Activated CD4-positive, CD25-positive, alpha-beta regulatory T cell treated with anti-CD3 and anti-CD28 coated beads, Interleukin-2, amount 50 U/mL, for 72 hours (primary cell): ENCODE measurements at regions not wholly inside any gene's neighbourhood (a gene's known extent, or its start where the extent isn't known, plus 50 kb on each side); places are given as distances from the start of the nearest gene placed in this dataset.

Experiments
- DNase-seq: peaks from one replicate; pipeline ENCODE4 v3.0.0; 2021

DNA sequence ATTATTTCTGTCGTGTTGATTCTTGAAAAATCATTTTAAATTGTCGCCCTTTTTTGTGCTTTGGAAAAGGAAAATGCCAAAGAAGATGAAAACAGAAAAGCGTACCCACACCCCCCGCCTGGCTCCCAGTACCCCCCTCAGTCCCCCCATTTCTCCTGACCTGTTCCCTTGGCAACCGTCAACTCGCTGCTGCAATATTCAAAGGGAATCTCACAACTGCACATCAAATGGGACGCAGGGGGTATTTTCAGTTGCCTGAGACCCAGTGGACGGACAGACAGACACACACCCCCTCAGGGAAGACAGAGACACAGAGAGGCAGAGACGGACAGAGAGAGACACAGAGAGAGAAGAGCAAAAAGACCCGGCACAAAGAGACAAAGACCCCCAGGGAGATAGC lies 83.5 kb upstream of the PRR20G start:
- DNase-seq: no peak

GRCh38 chr3:127370906-127371305 lies 83.1 kb upstream of the PRR20G start:
- DNase-seq: no peak

- DNase-seq: no peak
These were observed 81.6 kb upstream of the PRR20G start for GRCh38 chr3:127369356-127369935.

- no peak for DNase-seq
These were observed 80.6 kb upstream of the PRR20G start for GRCh38 chr3:127368186-127369032.

DNA sequence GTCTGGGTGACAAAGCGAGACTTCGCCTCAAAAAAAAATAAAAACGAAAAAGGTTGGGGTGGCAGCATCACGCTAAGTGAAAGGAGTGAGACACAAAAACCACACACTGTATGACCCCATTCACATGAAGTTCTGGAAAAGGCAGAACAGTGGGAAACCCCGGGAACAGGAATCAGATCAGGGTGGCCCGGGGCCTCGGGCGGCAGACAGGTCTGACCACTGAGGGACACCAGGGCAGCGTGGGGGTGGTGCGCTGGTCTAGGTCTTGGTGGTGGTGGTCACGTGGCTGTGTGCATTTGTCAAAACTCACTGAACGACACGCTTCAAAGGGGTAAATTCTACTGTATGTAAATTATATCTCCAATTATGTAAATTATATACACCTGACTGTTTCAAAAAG lies 79.7 kb upstream of the PRR20G start:
- DNase-seq: no peak

- no peak for DNase-seq
These were observed 78.5 kb upstream of the PRR20G start for GRCh38 chr3:127366383-127366782.

- no peak for DNase-seq
These were observed 77.4 kb upstream of the PRR20G start for GRCh38 chr3:127365163-127365798.

DNA sequence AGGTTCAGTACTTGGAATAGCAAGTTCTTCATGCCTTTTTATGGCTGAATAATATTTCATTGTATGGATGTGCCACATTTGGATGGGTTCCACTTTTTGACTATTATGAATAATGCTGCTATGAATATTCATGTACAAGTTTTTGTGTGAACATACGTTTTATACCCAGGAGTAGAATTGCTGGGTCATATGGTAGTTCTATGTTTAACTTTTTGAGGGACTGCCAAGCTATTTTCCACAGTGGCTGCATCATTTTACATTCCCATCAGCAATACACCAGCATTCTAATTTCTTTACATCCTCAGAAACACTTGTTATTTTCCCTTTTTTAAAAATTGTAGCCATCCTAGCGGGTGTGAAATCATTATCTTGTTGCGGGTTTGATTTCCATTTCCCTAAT lies 76.0 kb upstream of the PRR20G start:
- DNase-seq: no peak

DNA sequence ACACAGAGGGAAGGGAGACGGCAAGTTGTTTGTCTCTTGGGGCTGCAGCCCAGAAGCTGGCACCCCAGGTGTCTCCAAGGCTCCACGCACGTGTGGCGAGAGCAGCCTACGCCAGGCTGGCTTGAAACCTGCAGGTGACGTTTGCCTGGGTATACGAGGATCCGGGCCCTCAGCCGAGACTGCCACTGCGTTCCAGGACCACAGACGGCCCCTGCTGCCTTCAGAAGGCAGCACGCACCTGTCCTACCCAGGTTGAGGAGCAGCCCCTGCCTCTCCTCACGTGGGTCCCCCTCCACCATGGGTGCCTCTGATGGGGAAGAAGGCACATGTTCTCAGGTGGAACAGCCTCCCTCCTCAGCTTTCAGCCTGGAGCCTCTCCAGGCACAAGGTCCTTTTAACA lies 75.3 kb upstream of the PRR20G start:
- no peak for DNase-seq

DNA sequence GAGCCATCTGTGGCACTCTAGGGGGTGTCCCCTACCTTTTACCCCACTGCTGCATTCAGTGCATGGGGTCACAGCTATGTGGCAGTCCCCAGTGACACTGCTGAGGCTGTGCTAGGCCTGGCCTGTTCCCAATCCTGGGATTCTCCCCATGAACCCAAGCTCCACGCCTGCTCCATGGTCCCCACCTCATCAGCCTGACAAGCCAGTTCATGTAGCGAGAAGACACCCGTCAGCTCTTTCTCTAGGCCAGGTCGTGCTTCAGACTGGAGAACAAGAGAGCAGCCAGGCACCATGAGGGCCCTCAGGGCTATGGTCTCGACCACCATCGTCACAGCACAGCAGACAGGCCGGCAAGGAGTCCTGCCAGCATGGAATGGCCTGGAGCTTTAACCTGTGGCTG lies 72.8 kb upstream of the PRR20G start:
- DNase-seq: no peak

DNA sequence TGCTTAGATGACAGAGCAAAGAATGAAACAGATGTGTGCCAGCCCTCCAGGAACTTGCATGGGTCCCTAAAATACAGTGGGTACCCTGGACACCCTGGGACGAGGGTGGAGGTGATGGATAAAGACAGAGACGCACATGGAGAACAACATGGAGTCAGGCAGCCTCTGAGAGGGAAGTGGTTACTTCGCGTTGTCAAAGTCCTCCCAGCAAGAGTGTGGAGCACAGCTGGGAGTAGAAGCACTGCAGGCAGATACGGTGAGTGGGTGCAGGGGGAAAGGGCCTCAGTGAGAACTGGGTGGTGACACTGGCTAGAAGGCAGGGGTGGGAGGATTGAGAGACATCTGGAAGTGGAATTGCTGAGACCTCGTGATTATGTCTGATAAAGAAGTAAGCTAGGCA lies 70.8 kb upstream of the PRR20G start:
- DNase-seq: no peak

- no peak for DNase-seq
These were observed 68.5 kb upstream of the PRR20G start for GRCh38 chr3:127356381-127356780.

DNA sequence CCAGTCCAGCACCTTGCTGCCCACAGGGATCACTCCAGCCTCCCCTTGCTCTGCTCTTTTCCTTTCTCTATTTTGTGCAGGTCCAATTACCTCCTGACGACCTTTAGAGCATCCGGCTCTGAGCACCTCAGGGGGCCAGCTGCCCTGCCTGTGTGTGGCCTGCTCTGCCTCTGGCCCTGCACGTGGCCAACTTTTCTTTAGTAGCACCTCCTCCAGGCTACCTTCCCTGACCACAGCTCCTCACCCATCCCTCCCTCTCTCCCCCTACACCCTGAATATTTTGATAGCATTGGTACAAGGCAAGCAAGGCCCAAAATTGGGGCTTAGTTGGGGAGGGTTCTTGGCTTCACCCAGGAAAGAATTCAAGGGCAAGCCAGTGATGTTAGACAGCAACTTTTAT lies 66.9 kb upstream of the PRR20G start:
- DNase-seq: no peak

DNA sequence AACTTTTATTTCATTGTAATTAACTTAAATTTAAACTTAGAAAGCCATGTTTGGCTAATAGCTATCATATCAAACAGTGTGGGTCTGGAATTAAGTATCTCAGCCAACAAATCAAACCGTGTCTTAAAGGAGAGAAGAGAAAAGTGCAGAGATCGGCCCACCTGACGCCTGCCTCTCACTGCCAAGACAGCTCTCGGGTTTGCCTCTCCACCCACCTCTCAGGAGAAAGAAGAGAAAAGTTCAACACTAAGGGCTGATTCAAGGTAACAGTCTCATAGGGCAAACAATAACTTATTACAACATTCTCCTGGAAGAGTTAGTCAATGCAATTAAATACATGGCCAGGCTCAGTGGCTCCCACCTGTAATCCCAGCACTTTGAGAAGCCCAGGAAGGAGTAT lies 64.8 kb upstream of the PRR20G start:
- no peak for DNase-seq

DNA sequence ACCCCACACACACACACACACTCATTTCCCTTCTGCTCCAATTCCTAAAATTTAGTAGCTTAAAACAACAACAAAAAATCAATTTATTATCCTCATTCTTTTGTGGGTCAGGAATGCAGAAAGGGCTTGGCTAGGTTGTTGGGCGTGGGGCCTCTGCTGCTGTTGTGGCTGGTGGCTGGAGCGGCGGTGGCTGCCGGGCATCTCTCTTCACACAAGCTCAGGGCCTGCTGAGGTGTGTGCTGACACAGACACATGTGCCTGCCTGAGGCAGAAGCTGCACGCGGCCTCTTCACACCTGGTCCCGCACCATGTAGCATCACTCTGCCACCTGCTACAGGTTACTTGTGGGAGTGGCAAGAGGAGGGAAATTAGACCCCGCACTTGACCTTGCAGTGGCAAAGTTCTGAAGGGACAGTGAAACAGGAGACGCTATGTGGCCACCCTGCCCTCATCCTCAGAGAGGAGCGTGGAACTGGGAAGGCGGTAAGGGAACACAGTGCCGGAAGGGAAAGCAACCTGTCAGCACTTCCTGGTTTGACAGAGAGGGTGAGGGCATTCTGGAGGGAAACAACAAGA lies 64.0 kb upstream of the PRR20G start:
- no peak for DNase-seq

DNA sequence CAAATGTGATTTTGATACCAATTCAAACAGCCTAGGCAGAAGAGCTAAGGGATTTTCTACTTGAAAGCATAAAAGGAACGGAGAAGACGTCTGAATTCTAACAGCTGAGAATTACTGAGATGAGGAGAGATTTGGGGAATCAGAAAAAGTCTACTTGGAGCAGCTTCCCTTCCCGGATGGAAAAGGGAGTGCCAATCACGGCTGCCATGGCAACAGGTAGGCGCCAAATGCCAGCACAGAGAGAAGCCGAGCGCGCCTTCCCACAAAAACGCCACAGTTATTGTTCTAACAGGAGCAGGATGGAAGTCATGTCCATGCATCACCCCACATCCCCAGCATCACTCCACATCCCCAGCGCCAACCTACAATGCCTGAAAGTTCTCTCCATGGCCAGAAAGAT lies 63.5 kb upstream of the PRR20G start:
- DNase-seq: no peak

DNA sequence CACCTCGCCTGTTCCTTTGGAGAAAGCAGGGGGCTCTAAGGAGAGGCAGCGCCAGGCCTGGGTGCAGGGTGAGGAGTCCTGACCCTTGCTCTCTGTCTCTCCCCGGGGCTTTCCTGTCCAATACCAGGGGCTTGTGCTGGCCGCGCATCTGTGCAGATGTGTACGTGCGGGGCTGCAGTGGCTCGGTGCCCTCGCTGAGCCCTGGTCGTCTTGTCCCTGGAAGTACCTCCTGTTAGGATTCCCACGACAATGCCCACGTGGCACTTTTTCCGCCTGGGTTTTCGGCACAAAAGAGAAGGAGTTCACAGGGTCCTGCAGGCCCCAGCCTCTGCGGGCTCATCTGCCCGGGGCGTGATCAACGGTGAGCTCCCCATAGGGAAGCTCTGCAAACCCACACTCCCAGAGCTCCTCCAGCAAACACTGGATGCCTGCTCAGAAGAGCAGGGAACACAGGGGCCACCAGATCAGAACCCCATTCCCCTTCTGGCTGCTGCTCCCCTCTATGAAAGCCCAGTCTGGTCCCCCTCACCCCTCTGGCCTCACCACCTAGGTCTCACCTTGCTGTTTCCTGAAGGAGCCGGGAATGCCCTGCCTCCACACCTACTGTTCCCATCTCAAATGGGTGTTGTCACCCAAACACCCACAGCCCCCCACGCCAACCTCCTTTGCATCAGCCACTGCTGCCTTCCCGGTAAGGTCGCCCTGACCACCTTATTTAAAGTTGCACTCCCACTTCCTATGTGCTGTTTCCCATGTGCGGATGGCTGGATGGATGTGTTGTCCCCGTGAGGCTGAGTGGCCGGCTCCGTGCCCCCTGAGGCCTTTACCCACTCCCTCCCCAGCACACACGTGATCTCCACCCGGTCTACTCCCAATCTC lies 62.6 kb upstream of the PRR20G start:
- DNase-seq: no peak

- no peak for DNase-seq
These were observed 61.8 kb upstream of the PRR20G start for GRCh38 chr3:127349501-127350171.

DNA sequence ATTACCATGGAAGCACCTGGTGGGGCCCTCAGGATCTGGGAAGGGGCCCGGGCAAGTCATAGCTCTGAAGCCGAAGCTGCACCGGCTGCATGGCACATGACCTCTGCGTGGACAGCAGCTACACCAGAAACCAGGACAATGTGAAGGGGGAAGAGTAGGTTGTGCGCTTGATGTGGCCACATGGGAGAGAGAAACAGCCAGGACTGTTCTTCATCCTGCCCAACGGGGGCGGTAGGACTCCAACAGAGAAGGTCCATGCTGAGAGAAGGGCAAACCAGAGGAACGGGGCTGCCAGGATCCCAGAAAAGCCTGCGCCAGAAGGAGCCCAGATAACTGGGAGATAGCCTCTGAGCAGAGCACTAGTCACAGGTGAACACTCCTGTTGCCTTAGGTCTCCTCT lies 54.9 kb upstream of the PRR20G start:
- no peak for DNase-seq

- no peak for DNase-seq
These were observed 52.3 kb upstream of the PRR20G start for GRCh38 chr3:127339928-127340861.

GRCh38 chr3:127339016-127339415 lies 51.2 kb upstream of the PRR20G start:
- no peak for DNase-seq
